Left cardiac atrium (tissue), 4 donors: ENCODE measurements at regions not wholly inside any gene's neighbourhood (a gene's known extent, or its start where the extent isn't known, plus 50 kb on each side); places are given as distances from the start of the nearest gene placed in this dataset.

Experiments
- ATAC-seq, 2 donors: fragments of 200-7000 bp; cut with Tn5 transposase; one replicate each; pipeline ENCODE4 v1.9.1; 2020; ENCODE audit warnings: mild to moderate bottlenecking in 2 of 2, moderate library complexity in 2 of 2
- DNase-seq: peaks from one replicate; pipeline ENCODE4 v3.0.0-alpha.2; 2020
- intact Hi-C, 2 donors: fragments of 100-400 bp; cut with DNase I; formaldehyde crosslinking; loops; one replicate each; pipeline versions ENCODE4 v1.14.1 to v1.15.1; 2022 to 2023
- donor health status: DM: no; HTN: yes; CAD: no.
- donor health status: DM: no; HTN: yes; CAD: no; lungs with severe emphysema.
- donor health status: DM: yes; HTN: yes; CAD: no.
- donor health status: Dilated cardiomyopathy.

- ATAC-seq: no peak
- DNase-seq: no peak
- intact Hi-C loops: no loop called here
Measured at GRCh38 chr4:29240641-29241040, 1479.5 kb upstream of the PCDH7 start.

DNA sequence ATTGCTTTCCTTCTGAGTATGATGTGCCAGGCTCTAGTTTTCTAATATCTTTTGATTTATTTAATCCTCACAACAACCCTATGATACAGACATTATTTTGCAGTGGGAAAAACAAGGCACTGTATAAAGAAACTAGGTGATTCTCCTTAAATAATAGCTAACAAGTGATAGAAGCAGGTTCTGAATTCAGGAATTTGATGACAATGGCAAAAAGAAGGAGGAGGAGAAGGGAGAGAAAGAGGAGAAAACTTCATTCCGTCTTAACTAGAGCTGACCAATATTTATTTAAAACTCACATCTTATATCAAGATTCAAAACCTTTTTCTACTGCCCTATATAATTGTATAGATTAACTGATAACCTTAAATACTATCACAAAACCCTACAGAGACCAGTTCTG is 1477.1 kb upstream of the PCDH7 start:
- intact Hi-C loops: no loop called here
- ATAC-seq (no peak), DNase-seq (no peak)

GRCh38 chr4:29243851-29244250 is 1476.3 kb upstream of the PCDH7 start:
- intact Hi-C loops: no loop called here
- DNase-seq (no peak), ATAC-seq (no peak)

DNA sequence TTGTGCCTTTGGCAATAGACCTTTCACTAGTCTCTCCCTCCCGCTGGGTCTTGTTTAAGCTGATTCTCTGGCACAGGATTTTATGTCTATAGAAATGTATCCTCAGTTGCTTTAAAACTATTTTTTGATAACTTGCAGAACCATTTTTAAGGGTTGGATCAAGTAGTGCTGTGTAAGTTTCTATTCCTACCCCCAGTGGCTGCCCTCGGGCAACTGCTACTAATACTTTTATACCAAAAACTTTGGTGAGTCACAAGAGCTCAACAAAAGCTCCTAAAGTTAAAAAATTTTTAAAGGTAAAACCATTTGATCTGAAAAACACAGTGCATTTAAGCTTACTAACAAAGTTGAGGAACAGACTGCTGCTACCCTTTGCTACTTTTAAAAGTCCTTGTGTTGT is 1460.6 kb upstream of the PCDH7 start:
- no peak for DNase-seq
- no peak for ATAC-seq
- intact Hi-C loops: no loop called here

GRCh38 chr4:29262986-29263385 is 1457.2 kb upstream of the PCDH7 start:
- no peak for ATAC-seq
- intact Hi-C loops: no loop called here
- no peak for DNase-seq

DNA sequence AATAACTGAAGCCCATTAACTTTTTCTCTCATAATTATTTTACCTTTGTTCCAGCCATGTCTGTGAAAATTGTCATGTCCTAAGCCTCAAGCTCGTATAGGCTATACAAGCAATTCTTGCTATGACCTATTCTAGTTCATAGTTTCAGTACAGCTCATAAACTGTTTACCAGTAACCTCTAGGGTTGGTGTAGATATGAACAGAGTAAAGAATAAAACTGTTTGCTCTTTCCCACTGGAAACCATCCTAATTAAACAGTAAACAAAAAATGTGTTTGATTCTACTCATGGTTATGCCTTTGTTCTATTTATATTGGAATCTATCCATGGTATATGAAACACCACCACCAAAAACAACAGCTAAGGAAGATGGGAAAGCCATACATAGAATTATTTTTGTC is 1444.0 kb upstream of the PCDH7 start:
- DNase-seq (no peak), ATAC-seq (no peak)
- intact Hi-C loops: no loop called here

DNA sequence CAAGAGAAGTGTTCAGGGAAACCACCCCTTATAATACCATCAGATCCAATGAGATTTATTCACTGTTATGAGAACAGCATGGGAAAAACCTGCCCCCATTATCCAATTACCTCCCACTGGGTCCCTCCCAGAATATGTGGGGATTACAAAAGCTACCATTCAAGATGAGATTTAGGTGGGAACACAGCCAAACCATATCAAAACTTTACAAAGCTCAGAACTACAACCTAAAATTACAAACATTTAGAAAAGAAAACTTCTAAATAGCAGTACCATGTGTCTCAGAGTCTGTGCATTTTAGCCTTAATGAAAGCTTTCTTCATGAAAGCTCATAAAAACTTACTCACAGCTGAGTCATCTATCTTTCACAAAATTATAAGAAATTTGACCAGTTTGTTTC is 1442.8 kb upstream of the PCDH7 start:
- intact Hi-C loops: no loop called here
- ATAC-seq: no peak
- DNase-seq: no peak

- DNase-seq (no peak), ATAC-seq (no peak)
- intact Hi-C loops: no loop called here
Measured at GRCh38 chr4:29278585-29278984, 1441.6 kb upstream of the PCDH7 start.

GRCh38 chr4:29289118-29289517 is 1431.1 kb upstream of the PCDH7 start:
- DNase-seq (no peak), ATAC-seq (no peak)
- intact Hi-C loops: no loop called here

- intact Hi-C loops: no loop called here
Measured at GRCh38 chr4:29295280-29295679, 1424.9 kb upstream of the PCDH7 start.

GRCh38 chr4:29304595-29304994 is 1415.6 kb upstream of the PCDH7 start:
- DNase-seq (no peak), ATAC-seq (no peak)
- intact Hi-C loops: no loop called here

More at GRCh38 chr4:29295280-29295679, 1424.9 kb upstream of the PCDH7 start:
- no peak for DNase-seq
- no peak for ATAC-seq

GRCh38 chr4:29307256-29307655 is 1412.9 kb upstream of the PCDH7 start:
- DNase-seq: no peak
- intact Hi-C loops: no loop called here
- no peak for ATAC-seq

GRCh38 chr4:29307755-29308154 is 1412.4 kb upstream of the PCDH7 start:
- no peak for DNase-seq
- intact Hi-C loops: no loop called here
- ATAC-seq: no peak

DNA sequence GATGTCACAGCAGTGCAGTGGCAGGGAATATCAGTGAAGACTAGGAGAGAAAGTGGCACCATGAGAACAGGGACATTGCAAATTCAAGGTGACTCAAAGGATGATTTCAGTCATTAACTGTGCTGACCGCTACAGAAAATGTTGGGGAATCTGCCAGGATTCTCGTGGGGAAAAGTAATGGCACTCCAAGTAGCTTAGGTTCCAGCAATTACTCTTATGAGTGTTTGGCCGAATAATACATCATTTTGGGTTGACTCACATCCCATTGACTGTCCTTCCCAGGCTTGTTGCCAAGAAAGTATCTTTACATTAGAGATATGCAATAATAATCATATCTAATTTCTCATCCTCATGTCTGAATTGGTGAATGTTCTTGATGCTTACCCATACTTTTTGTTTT is 1411.1 kb upstream of the PCDH7 start:
- no peak for ATAC-seq
- intact Hi-C loops: no loop called here
- no peak for DNase-seq

DNA sequence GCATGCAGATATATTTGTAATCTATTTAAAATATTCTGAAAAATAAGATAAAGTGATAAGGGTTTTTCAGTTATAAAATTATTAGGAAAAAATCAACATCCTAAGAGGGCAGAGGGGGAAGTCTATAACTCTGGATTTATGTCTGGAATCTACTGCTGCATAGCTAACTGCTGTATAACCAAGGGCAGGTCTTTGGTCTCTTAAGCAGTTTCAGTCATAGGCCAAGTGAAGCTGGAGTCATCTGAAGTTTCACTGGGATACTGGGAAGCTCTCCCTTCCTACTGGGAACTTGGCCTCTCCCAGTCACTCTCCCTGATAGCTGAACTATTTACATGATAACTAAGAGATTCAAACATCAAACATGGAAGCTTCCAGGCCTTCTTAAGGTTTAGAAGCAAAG is 1409.9 kb upstream of the PCDH7 start:
- ATAC-seq: no peak
- DNase-seq: no peak
- intact Hi-C loops: no loop called here

DNA sequence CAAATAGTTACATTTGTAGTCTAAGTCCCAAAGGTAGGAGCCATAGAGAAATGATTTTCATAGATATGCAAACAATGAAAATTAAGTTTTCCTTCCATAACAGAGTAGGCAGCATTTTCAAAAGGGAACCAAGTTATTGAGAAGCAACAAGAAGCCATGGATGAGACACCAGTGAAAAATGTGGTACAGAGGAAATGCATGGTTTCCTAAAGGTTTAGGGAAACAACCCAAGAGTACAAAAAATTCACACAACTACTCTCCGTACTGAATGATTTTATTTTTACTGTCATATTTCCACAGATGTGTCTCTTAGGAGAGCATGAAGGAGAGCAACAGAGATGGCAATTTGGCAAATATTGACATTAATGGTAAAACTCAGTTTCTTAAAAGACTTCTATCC is 1408.9 kb upstream of the PCDH7 start:
- intact Hi-C loops: no loop called here
- DNase-seq: no peak
- no peak for ATAC-seq

DNA sequence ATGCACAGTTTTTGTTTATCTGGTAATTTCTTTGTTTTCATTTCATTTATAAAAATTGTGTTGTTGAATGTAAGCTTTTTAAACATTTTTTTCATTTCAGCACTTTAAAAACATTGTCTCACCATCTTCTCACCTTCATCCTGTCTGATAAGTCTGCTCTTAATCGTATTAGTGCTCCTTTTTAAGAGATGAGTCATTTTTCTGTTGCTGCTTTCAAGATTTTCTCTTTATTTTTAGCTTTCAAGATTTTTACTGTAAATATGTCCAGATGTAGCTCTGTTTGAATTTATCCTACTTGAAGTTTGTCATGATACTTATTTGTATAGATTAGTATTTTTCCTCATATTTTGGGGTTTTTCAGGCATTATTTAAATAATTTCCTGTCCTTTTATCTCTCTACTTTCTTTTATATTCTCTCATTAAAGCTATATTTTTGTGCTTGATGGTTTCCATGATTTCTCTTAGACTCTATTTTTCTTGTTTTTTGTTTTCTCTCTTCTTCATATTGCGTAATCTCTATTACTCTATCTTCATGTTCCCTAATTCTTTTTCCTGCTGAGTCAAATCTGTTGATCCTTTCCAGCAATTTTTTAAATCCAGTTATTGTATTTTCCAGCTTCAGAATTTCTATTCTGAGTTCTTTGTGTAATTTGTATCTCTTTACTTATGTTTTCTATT is 1400.4 kb upstream of the PCDH7 start:
- ATAC-seq: no peak
- intact Hi-C loops: no loop called here
- no peak for DNase-seq

DNA sequence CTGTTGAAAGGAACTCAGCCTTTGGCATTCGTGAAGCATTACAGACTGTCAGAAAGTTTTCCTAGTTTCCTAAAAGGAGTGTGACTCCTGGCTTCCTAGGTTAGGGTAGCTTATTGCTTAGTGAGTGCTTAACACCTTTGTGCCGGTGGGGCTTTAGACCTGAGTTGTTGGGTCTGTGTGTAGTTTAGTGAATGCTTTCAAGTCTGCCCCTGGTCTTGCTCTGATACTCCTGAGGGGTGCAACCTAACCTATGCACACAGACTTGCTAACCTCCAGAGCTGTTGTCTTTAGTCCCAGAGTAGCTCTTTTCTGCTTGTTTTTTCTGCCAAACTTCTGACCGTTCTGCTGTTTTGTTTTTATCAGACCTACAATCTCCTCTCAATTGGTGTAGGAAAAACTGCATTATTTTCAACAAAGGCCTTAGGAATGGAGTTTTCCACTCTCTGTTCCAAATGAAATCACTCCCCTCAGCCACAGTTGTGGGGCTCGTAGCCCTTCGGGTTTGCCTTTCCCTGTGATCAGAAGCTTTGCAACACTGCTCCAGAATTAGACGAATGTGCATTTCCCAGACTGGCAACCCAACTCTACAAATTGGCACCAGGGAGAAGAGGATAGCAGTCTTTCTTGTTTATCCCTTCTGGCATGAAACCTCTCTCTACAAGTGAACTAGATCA is 1399.1 kb upstream of the PCDH7 start:
- DNase-seq: no peak
- intact Hi-C loops: no loop called here
- ATAC-seq: no peak

GRCh38 chr4:29326004-29326403 is 1394.2 kb upstream of the PCDH7 start:
- intact Hi-C loops: no loop called here
- ATAC-seq (no peak), DNase-seq (no peak)

GRCh38 chr4:29326816-29327215 is 1393.4 kb upstream of the PCDH7 start:
- DNase-seq: no peak
- ATAC-seq: no peak
- intact Hi-C loops: no loop called here

- ATAC-seq (no peak), DNase-seq (no peak)
- intact Hi-C loops: no loop called here
Measured at GRCh38 chr4:29336861-29337260, 1383.3 kb upstream of the PCDH7 start.
